Right lobe of liver (tissue), 4 donors: ENCODE measurements at regions not wholly inside any gene's neighbourhood (a gene's known extent, or its start where the extent isn't known, plus 50 kb on each side); places are given as distances from the start of the nearest gene placed in this dataset.

ENCODE experiments used
- CTCF ChIP-seq, 4 donors: fragments of 200-600 bp in 3 of 4; fragments of 450-650 bp in 1 of 4; IDR thresholded peaks; one replicate each; pipeline versions ENCODE4 v1.5.1 to v1.8.0; 2016 to 2022; ENCODE audit warnings: antibody characterized with exemption in 4 of 4, mild to moderate bottlenecking in 2 of 4
- POLR2A ChIP-seq: fragments of 450-650 bp; IDR thresholded peaks from one replicate; pipeline ENCODE4 v1.6.1; 2017; ENCODE audit warnings: antibody characterized with exemption, mild to moderate bottlenecking
- donor health status: DM: no; HTN: no; CAD: no.
- donor health status: DM: no; HTN: no; CAD: no.
- donor health status: DM: no; HTN: yes; CAD: no.

- TF ChIP-seq CTCF (IDR thresholded peaks at IDR 0.05) (no peak), POLR2A (no peak)
These were observed 58.9 kb upstream of the GATA5 start for GRCh38 chr20:62534526-62535221.
